ENCODE measurements at regions not wholly inside any gene's neighbourhood (a gene's known extent, or its start where the extent isn't known, plus 50 kb on each side); places are given as distances from the start of the nearest gene placed in this dataset.

DNA sequence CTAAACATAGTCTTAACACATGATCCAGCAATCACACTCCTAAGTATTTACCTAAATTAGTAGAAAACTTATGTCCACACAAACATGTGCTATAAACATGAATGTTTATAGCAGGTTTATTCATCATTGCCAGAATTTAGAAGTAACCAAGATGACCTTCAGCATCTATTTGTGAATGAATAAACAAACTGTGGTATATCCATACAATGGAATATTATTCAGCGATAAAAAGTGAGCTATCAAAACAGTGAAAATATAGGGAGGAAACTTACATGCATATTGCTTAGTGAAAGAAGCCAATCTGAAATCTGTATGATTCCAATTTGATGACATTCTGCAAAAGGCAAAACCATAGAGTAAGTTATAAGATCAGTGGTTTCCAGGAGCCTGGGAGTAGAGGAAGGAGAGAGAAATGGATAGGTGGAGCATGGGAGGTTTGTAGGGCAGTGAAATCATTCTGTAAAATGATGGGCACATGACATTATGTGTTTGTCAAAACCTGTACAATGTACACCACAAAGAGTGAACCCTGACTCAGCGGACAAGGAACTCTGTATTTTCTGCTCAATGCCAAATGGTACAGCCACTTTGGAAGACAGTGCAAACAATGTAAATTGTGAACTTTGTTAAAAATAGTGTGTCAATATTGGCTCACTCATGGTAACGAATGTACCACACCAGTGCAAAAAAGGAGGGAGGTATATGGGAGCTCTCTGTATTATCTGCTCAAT is 61.9 kb upstream of the IGFBP2 start:
- Histone ChIP-seq H3K4me1 (peaks cover 4 to 27% of the 10 kb centered on the region in 2 donors), H3K27ac (peak overlapping the region; percentile 91 to 94), H3K9me3 (no peaks in the 10 kb centered on the region), H3K36me3 (no peaks in the 10 kb centered on the region), H3K27me3 (no peaks in the 10 kb centered on the region), H3K4me3 (no peak overlapping the region)
- intact Hi-C loops (cut with DNase I): loop anchor here (5.0 kb wide), 1 partner anchor 96 kb away; no protein-coding TSS in a partner anchor
- DNase-seq (ENCODE audit: low spot score in 2 of 2): no peak
- TF ChIP-seq, protein P1, sequence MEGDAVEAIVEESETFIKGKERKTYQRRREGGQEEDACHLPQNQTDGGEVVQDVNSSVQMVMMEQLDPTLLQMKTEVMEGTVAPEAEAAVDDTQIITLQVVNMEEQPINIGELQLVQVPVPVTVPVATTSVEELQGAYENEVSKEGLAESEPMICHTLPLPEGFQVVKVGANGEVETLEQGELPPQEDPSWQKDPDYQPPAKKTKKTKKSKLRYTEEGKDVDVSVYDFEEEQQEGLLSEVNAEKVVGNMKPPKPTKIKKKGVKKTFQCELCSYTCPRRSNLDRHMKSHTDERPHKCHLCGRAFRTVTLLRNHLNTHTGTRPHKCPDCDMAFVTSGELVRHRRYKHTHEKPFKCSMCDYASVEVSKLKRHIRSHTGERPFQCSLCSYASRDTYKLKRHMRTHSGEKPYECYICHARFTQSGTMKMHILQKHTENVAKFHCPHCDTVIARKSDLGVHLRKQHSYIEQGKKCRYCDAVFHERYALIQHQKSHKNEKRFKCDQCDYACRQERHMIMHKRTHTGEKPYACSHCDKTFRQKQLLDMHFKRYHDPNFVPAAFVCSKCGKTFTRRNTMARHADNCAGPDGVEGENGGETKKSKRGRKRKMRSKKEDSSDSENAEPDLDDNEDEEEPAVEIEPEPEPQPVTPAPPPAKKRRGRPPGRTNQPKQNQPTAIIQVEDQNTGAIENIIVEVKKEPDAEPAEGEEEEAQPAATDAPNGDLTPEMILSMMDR (IDR thresholded peaks at IDR 0.05): no peak

DNA sequence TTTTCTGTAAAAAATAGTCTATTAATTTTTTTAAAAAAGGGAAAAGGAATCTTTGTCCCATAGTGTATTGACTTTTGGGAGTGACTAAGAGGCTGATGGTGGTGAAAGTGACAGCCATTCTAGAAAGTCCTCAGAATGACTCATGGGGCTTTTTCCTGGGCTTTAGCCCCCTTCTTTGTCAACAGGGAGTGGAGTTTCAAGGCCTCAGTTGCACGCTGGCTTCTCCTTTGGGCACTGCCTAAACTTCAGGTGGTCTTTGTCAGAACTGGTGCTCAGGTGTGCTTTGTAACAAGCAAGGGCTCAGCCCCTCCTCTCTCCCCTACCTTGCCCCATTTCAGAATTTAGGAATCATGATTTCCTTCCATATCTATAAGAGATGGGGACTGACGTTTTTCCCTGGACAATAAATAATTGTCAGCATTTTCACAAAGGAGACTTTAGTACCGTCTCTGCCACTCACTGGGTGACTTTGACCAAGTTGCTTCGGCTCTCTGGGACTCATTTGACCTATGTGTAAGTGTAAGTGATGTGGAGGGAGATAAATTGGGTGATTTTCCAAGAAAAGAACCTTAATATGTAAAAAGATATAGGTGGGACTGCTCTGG is 61.2 kb upstream of the IGFBP2 start:
- peak overlapping the region; percentile 91 to 94 for H3K27ac ChIP-seq
- TF ChIP-seq, protein P1 (IDR thresholded peaks at IDR 0.05): no peak
- intact Hi-C loops (cut with DNase I): loop anchor here (2.0 to 5.0 kb wide), 2 partner anchors 17 to 95 kb away; no protein-coding TSS in a partner anchor

GRCh38 chr2:216572582-216573578 is 60.3 kb upstream of the IGFBP2 start:
- DNase-seq (ENCODE audit: low spot score in 2 of 2): peak; percentile 71 to 98
- TF ChIP-seq, protein P1 (IDR thresholded peaks at IDR 0.05): no peak
- intact Hi-C loops (cut with DNase I): loop anchor here (1.0 to 5.0 kb wide), 3 partner anchors 18 to 94 kb away; no protein-coding TSS in a partner anchor
- H3K4me3 ChIP-seq: no peak overlapping the region
- H3K27me3 ChIP-seq: no peaks in the 10 kb centered on the region
- H3K9me3 ChIP-seq: no peaks in the 10 kb centered on the region
- no peaks in the 10 kb centered on the region for H3K36me3 ChIP-seq
- H3K27ac ChIP-seq: peak overlapping the region; percentile 91 to 94
- H3K4me1 ChIP-seq: peaks cover 4 to 27% of the 10 kb centered on the region in 2 donors

More for the DNA sequence above, 61.2 kb upstream of the IGFBP2 start:
- no peak for DNase-seq (ENCODE audit: low spot score in 2 of 2)
- Histone ChIP-seq H3K36me3 (no peaks in the 10 kb centered on the region), H3K4me3 (no peak overlapping the region), H3K27me3 (no peaks in the 10 kb centered on the region), H3K4me1 (peaks cover 4 to 27% of the 10 kb centered on the region in 2 donors), H3K9me3 (no peaks in the 10 kb centered on the region)

- TF ChIP-seq, protein P1 (IDR thresholded peaks at IDR 0.05): no peak
- H3K36me3 ChIP-seq: no peaks in the 10 kb centered on the region
- H3K4me3 ChIP-seq: no peak overlapping the region
- peaks cover 4 to 27% of the 10 kb centered on the region in 2 donors for H3K4me1 ChIP-seq
- H3K27me3 ChIP-seq: no peaks in the 10 kb centered on the region
- no peaks in the 10 kb centered on the region for H3K9me3 ChIP-seq
- intact Hi-C loops (cut with DNase I): loop anchor here (5.0 kb wide), 1 partner anchor 93 kb away; no protein-coding TSS in a partner anchor
- DNase-seq (ENCODE audit: low spot score in 2 of 2): peak in 1 of 2 donors; percentile 71
- peak overlapping the region; percentile 91 to 94 for H3K27ac ChIP-seq
Measured at GRCh38 chr2:216574046-216574445, 59.2 kb upstream of the IGFBP2 start.

DNA sequence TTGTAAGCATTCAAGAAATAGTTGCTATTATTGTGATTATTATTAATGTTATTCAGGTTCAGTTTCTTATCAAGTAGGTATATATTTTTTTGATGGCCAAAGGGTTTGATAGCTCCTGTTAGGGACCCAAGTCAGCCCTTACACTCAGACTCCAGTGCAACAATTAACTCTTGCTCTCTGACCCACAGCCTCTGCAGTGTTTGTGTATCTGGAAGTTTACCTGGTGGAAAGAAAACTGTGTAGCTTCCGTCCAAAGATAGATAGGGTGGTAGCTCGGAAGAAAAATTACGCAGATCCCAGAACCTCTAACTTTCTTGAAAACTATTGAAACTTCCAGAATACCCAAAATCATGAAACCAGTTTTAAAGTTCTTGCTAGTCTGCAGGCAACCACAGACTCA is 58.6 kb upstream of the IGFBP2 start:
- no peak for DNase-seq (ENCODE audit: low spot score in 2 of 2)
- H3K27ac ChIP-seq: peak overlapping the region; percentile 41 to 94
- TF ChIP-seq, protein P1 (IDR thresholded peaks at IDR 0.05): no peak

More for the DNA sequence above, 58.6 kb upstream of the IGFBP2 start:
- intact Hi-C loops (cut with DNase I): loop anchor here (5.0 kb wide), 1 partner anchor 93 kb away; no protein-coding TSS in a partner anchor
- peaks cover 4 to 27% of the 10 kb centered on the region in 2 donors for H3K4me1 ChIP-seq
- no peaks in the 10 kb centered on the region for H3K36me3 ChIP-seq
- no peaks in the 10 kb centered on the region for H3K9me3 ChIP-seq
- no peak overlapping the region for H3K4me3 ChIP-seq
- no peaks in the 10 kb centered on the region for H3K27me3 ChIP-seq

Data from ascending aorta (tissue), 2 donors.